ENCODE measurements at regions not wholly inside any gene's neighbourhood (a gene's known extent, or its start where the extent isn't known, plus 50 kb on each side); places are given as distances from the start of the nearest gene placed in this dataset.

DNA sequence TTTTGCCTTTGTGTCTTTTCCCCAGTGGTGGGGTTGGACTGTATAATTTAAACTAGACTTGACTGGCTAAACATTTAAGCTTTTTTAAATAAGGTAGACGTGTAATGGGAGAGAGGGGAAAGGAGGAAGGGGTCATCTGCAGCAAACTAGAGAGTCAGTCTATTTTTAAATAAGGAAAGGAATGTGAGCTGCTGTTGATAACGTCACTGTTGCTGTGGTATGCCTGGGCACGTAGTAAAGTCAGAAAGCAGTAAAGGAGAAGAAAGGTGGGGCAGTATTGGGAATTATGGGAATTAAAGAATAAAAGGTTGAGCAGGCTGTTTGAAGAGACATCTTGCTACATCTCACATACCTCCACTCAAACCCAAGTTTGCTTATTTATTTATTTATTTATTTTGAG, 80.4 kb upstream of the FSHB start:
- TF ChIP-seq ZFP3 (CRISPR knock-in tag; IDR thresholded peaks at IDR 0.05) (no peak), TOX (CRISPR knock-in tag; IDR thresholded peaks at IDR 0.05; ENCODE audit: borderline replicate concordance) (no peak), RARB (CRISPR knock-in tag; IDR thresholded peaks at IDR 0.05) (no peak)
- TF ChIP-seq, protein P1, sequence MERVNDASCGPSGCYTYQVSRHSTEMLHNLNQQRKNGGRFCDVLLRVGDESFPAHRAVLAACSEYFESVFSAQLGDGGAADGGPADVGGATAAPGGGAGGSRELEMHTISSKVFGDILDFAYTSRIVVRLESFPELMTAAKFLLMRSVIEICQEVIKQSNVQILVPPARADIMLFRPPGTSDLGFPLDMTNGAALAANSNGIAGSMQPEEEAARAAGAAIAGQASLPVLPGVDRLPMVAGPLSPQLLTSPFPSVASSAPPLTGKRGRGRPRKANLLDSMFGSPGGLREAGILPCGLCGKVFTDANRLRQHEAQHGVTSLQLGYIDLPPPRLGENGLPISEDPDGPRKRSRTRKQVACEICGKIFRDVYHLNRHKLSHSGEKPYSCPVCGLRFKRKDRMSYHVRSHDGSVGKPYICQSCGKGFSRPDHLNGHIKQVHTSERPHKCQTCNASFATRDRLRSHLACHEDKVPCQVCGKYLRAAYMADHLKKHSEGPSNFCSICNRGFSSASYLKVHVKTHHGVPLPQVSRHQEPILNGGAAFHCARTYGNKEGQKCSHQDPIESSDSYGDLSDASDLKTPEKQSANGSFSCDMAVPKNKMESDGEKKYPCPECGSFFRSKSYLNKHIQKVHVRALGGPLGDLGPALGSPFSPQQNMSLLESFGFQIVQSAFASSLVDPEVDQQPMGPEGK (CRISPR knock-in tag; IDR thresholded peaks at IDR 0.05; ENCODE audit: borderline replicate concordance) = no peak
- TF ChIP-seq, protein P2, sequence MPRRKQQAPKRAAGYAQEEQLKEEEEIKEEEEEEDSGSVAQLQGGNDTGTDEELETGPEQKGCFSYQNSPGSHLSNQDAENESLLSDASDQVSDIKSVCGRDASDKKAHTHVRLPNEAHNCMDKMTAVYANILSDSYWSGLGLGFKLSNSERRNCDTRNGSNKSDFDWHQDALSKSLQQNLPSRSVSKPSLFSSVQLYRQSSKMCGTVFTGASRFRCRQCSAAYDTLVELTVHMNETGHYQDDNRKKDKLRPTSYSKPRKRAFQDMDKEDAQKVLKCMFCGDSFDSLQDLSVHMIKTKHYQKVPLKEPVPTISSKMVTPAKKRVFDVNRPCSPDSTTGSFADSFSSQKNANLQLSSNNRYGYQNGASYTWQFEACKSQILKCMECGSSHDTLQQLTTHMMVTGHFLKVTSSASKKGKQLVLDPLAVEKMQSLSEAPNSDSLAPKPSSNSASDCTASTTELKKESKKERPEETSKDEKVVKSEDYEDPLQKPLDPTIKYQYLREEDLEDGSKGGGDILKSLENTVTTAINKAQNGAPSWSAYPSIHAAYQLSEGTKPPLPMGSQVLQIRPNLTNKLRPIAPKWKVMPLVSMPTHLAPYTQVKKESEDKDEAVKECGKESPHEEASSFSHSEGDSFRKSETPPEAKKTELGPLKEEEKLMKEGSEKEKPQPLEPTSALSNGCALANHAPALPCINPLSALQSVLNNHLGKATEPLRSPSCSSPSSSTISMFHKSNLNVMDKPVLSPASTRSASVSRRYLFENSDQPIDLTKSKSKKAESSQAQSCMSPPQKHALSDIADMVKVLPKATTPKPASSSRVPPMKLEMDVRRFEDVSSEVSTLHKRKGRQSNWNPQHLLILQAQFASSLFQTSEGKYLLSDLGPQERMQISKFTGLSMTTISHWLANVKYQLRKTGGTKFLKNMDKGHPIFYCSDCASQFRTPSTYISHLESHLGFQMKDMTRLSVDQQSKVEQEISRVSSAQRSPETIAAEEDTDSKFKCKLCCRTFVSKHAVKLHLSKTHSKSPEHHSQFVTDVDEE (CRISPR knock-in tag; IDR thresholded peaks at IDR 0.05) = no peak

Data from SK-N-SH treated with all-trans-retinoic acid at 6 μM for 48 hours (cell line).